ENCODE measurements at regions not wholly inside any gene's neighbourhood (a gene's known extent, or its start where the extent isn't known, plus 50 kb on each side); places are given as distances from the start of the nearest gene placed in this dataset.

GRCh38 chr5:124093658-124094057 lies 581.7 kb downstream of the CSNK1G3 start:
- TF ChIP-seq CTCF (IDR thresholded peaks at IDR 0.05; ENCODE audit: extremely low read depth in 1 of 2, insufficient read depth in 1 of 2, low read depth in 1 of 2, low read length in 2 of 2) (no peak), EZH2 (IDR thresholded peaks at IDR 0.05; ENCODE audit: borderline replicate concordance, low read depth, low read length, severe bottlenecking) (no peak)

All from endothelial cell of umbilical vein (primary cell).